NT2/D1 (cell line): ENCODE measurements at regions not wholly inside any gene's neighbourhood (a gene's known extent, or its start where the extent isn't known, plus 50 kb on each side); places are given as distances from the start of the nearest gene placed in this dataset.

Experiments
- SUZ12 ChIP-seq: IDR thresholded peaks from 2 replicates; pipeline ENCODE4 v1.6.1; 2011; ENCODE audit not compliant: insufficient read length, insufficient read depth; ENCODE audit errors: extremely low read depth
- ZNF274 ChIP-seq: IDR thresholded peaks from 2 replicates; pipeline ENCODE4 v1.6.1; 2011; ENCODE audit warnings: mild to moderate bottlenecking, low read depth, low read length

GRCh38 chr12:93094988-93095737 is 166.1 kb upstream of the EEA1 start:
- TF ChIP-seq ZNF274 (no peak), SUZ12 (no peak)
